ENCODE measurements at regions not wholly inside any gene's neighbourhood (a gene's known extent, or its start where the extent isn't known, plus 50 kb on each side); places are given as distances from the start of the nearest gene placed in this dataset.

DNA sequence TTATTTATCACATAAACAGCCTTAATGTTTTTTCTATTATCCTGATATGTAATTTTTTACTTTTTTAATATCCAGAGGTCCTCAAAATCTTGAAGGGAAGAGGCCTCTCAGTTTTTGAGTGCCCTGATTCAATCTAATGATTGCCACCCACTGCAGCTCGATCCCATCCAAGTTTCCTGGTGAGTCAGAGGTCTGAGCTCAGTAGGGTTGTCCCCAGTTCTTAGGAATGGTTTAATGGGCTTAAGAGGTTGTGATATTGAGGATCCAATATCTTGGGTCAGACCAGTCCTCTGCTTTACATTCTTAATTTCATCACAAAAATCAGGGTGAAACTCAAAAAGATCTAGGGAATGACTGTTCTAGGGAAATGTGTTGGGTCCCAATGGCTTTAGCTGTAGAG is 238.5 kb downstream of the NSUN3 start:
- TF ChIP-seq, protein P1, sequence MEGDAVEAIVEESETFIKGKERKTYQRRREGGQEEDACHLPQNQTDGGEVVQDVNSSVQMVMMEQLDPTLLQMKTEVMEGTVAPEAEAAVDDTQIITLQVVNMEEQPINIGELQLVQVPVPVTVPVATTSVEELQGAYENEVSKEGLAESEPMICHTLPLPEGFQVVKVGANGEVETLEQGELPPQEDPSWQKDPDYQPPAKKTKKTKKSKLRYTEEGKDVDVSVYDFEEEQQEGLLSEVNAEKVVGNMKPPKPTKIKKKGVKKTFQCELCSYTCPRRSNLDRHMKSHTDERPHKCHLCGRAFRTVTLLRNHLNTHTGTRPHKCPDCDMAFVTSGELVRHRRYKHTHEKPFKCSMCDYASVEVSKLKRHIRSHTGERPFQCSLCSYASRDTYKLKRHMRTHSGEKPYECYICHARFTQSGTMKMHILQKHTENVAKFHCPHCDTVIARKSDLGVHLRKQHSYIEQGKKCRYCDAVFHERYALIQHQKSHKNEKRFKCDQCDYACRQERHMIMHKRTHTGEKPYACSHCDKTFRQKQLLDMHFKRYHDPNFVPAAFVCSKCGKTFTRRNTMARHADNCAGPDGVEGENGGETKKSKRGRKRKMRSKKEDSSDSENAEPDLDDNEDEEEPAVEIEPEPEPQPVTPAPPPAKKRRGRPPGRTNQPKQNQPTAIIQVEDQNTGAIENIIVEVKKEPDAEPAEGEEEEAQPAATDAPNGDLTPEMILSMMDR (IDR thresholded peaks at IDR 0.05) = no peak
- no peak for TF ChIP-seq POLR2AphosphoS5 (IDR thresholded peaks at IDR 0.05)
